ENCODE measurements at regions not wholly inside any gene's neighbourhood (a gene's known extent, or its start where the extent isn't known, plus 50 kb on each side); places are given as distances from the start of the nearest gene placed in this dataset.

GRCh38 chr5:159825551-159826051 is 90.7 kb upstream of the ADRA1B start:
- DNase-seq = no peak

GRCh38 chr5:159826351-159827214 is 89.7 kb upstream of the ADRA1B start:
- DNase-seq = no peak

- DNase-seq = no peak
Measured at GRCh38 chr5:159827861-159828260, 88.4 kb upstream of the ADRA1B start.

- no peak for DNase-seq
Measured at GRCh38 chr5:159832073-159832472, 84.2 kb upstream of the ADRA1B start.

- DNase-seq = no peak
Measured at GRCh38 chr5:159833088-159833487, 83.2 kb upstream of the ADRA1B start.

- DNase-seq = no peak
Measured at GRCh38 chr5:159833846-159834245, 82.4 kb upstream of the ADRA1B start.

- DNase-seq = no peak
Measured at GRCh38 chr5:159835548-159835947, 80.7 kb upstream of the ADRA1B start.

GRCh38 chr5:159836691-159837090 is 79.6 kb upstream of the ADRA1B start:
- DNase-seq = no peak

GRCh38 chr5:159837860-159838259 is 78.4 kb upstream of the ADRA1B start:
- DNase-seq = no peak

GRCh38 chr5:159838551-159839222 is 77.6 kb upstream of the ADRA1B start:
- DNase-seq = no peak

- no peak for DNase-seq
Measured at GRCh38 chr5:159844267-159845121, 71.8 kb upstream of the ADRA1B start.

GRCh38 chr5:159849437-159850083 is 66.7 kb upstream of the ADRA1B start:
- peak; percentile 19 for DNase-seq

- DNase-seq = peak; percentile 45
Measured at GRCh38 chr5:159850160-159850559, 66.1 kb upstream of the ADRA1B start.

- no peak for DNase-seq
Measured at GRCh38 chr5:159851053-159851452, 65.2 kb upstream of the ADRA1B start.

GRCh38 chr5:159854916-159855315 is 61.4 kb upstream of the ADRA1B start:
- DNase-seq = no peak

GRCh38 chr5:159855476-159856191 is 60.6 kb upstream of the ADRA1B start:
- no peak for DNase-seq

GRCh38 chr5:159858871-159859270 is 57.4 kb upstream of the ADRA1B start:
- no peak for DNase-seq

- no peak for DNase-seq
Measured at GRCh38 chr5:159861086-159861485, 55.2 kb upstream of the ADRA1B start.

GRCh38 chr5:159864885-159865691 is 51.2 kb upstream of the ADRA1B start:
- DNase-seq = peak; percentile 51

- DNase-seq = no peak
Measured at GRCh38 chr5:159866093-159866492, 50.2 kb upstream of the ADRA1B start.

Measured in hindlimb muscle (tissue), 1 donor.